Psoas muscle (tissue), 7 donors: ENCODE measurements at regions not wholly inside any gene's neighbourhood (a gene's known extent, or its start where the extent isn't known, plus 50 kb on each side); places are given as distances from the start of the nearest gene placed in this dataset.

Experiments
- ATAC-seq, 4 donors: fragments of 200-7000 bp; cut with Tn5 transposase; one replicate each; pipeline ENCODE4 v1.9.1; 2020; ENCODE audit warnings: moderate library complexity in 3 of 4, mild to moderate bottlenecking in 2 of 4
- DNase-seq, 2 donors: peaks; one replicate each; pipeline ENCODE4 v3.0.0-alpha.2; 2020
- H3K27ac ChIP-seq: fragments of 200-600 bp; one replicate; pipeline ENCODE4 v1.8.0; 2022
- H3K27me3 ChIP-seq, 3 donors: fragments of 200-600 bp in 1 of 3; one replicate each; pipeline versions ENCODE4 v1.6.1 to v1.8.0; 2013 to 2022; ENCODE audit warnings: low read length in 2 of 3, mild to moderate bottlenecking in 2 of 3, moderate library complexity in 1 of 3; ENCODE audit not compliant: insufficient read depth in 3 of 3
- H3K36me3 ChIP-seq, 2 donors: fragments of 200-600 bp in 1 of 2; one replicate each; pipeline versions ENCODE4 v1.6.1 to v1.8.0; 2013 to 2022; ENCODE audit warnings: low read depth in 1 of 2, mild to moderate bottlenecking in 1 of 2, moderate library complexity in 1 of 2; ENCODE audit not compliant: insufficient read depth in 1 of 2
- H3K4me1 ChIP-seq: fragments of 200-600 bp; one replicate; pipeline ENCODE4 v1.8.0; 2022
- H3K4me3 ChIP-seq: fragments of 200-600 bp; one replicate; pipeline ENCODE4 v1.8.0; 2022; ENCODE audit warnings: mild to moderate bottlenecking
- H3K9me3 ChIP-seq: fragments of 200-600 bp; one replicate; pipeline ENCODE4 v1.8.0; 2022
- WGBS, 3 donors: extraction: QIAGEN DNeasy Blood & Tissue Kit; methylation state at CpG; one replicate each; pipeline versions ENCODE4 v1.1.6 to v1.1.7; 2013; 5-methylcytosine and 5-hydroxymethylcytosine counted together
- intact Hi-C, 2 donors: fragments of 100-400 bp; cut with DNase I; formaldehyde crosslinking; loops; one replicate each; pipeline versions ENCODE4 v1.11.0 to v1.14.2; 2022
- TF ChIP-seq, protein P1 (sequence below): fragments of 200-600 bp; IDR thresholded peaks from one replicate; pipeline ENCODE4 v1.8.0; 2022; ENCODE audit warnings: antibody characterized with exemption
- donor health status: healthy with polysubstance abuse.
- donor health status: DM: no; HTN: no; CAD: no; lungs with moderate emphysema.
- donor health status: Bipolar disorder and iron deficiency.
- donor health status: healthy.
- donor health status: DM: yes; HTN: yes; CAD: no.
- donor health status: DM: no; HTN: no; CAD: no.
- donor health status: DM: yes; HTN: yes; CAD: no.

DNA sequence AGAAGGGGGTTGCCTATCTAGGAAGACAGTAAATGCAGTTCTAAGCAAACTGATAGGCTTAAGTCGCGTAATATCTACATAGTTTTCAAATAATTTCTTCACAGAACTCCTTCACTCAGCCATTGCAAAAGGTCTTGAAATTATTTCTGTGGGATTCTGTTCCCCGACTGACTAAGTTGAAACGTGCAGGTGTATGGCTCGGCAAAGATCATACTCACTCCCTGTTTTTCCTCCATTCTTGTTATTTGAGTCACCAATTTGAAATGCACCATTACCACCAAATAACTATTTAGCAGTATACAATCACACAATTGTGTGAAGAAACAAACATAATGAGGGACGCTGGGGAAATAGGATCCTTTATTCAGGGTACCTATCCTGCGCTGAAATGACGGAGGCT is 771.1 kb downstream of the GATA3 start:
- Histone ChIP-seq H3K4me1 (no peaks in the 10 kb centered on the region), H3K4me3 (no peak overlapping the region), H3K27me3 (no peaks in the 10 kb centered on the region), H3K9me3 (no peaks in the 10 kb centered on the region), H3K36me3 (no peaks in the 10 kb centered on the region), H3K27ac (no peak overlapping the region)
- intact Hi-C loops, result no loop called here
- ATAC-seq (no peak), DNase-seq (no peak)
- TF ChIP-seq, protein P1, sequence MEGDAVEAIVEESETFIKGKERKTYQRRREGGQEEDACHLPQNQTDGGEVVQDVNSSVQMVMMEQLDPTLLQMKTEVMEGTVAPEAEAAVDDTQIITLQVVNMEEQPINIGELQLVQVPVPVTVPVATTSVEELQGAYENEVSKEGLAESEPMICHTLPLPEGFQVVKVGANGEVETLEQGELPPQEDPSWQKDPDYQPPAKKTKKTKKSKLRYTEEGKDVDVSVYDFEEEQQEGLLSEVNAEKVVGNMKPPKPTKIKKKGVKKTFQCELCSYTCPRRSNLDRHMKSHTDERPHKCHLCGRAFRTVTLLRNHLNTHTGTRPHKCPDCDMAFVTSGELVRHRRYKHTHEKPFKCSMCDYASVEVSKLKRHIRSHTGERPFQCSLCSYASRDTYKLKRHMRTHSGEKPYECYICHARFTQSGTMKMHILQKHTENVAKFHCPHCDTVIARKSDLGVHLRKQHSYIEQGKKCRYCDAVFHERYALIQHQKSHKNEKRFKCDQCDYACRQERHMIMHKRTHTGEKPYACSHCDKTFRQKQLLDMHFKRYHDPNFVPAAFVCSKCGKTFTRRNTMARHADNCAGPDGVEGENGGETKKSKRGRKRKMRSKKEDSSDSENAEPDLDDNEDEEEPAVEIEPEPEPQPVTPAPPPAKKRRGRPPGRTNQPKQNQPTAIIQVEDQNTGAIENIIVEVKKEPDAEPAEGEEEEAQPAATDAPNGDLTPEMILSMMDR, result no peak
- 82 to 89% (median 86%) methylated on average over 8 of the region's 8 CpGs for WGBS, 3 donors

DNA sequence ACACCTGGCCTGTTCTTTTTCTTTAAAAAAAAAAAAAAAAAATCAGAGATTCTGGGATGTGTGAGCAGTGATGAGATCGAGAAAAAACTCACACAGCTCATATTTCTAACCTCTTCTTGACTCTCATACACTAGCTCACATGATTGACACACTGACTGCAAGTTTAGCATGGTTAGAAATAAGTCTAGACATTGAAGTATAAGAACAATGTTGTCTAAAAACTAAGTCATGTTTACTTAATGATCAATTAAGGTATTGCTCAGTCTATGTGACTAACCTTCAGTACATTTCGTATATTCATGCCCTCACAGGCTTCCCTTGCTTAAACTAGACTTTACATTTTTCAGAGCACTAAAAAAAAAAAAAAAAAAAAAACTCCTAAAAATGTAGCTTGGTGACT is 775.1 kb downstream of the GATA3 start:
- Histone ChIP-seq H3K4me1 (no peaks in the 10 kb centered on the region), H3K9me3 (no peaks in the 10 kb centered on the region), H3K27me3 (no peaks in the 10 kb centered on the region), H3K36me3 (no peaks in the 10 kb centered on the region), H3K27ac (no peak overlapping the region), H3K4me3 (no peak overlapping the region)
- 56 to 69% (median 60%) methylated on average over 2 of the region's 2 CpGs for WGBS, 3 donors
- DNase-seq (no peak), ATAC-seq (no peak)
- TF ChIP-seq, protein P1, result no peak
- intact Hi-C loops, result no loop called here

DNA sequence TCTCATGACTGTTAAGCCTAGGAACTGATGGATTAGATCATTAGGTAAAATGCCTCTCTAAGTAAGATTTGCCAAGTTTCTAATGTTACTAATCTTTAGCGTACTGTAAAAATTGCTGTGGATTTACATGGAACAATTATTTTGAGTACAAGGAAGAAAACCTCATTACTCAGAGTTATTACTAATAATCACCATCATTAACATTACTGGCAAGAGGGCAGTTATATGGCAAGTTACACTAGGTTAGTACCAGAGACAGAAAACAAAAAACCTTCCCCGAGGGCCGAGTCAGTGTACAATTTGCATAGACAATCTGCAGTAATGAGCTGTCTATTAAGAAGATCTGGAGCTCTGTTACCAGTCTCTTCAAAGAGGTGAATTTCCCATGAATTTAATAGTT is 775.6 kb downstream of the GATA3 start:
- intact Hi-C loops, result no loop called here
- H3K27me3 ChIP-seq, result no peaks in the 10 kb centered on the region
- H3K4me1 ChIP-seq, result no peaks in the 10 kb centered on the region
- ATAC-seq (no peak), DNase-seq (no peak)
- 85% methylated on average over 3 of the region's 3 CpGs for WGBS, 3 donors
- H3K36me3 ChIP-seq, result no peaks in the 10 kb centered on the region
- no peak overlapping the region for H3K4me3 ChIP-seq
- H3K27ac ChIP-seq, result no peak overlapping the region
- TF ChIP-seq, protein P1, result no peak
- no peaks in the 10 kb centered on the region for H3K9me3 ChIP-seq

DNA sequence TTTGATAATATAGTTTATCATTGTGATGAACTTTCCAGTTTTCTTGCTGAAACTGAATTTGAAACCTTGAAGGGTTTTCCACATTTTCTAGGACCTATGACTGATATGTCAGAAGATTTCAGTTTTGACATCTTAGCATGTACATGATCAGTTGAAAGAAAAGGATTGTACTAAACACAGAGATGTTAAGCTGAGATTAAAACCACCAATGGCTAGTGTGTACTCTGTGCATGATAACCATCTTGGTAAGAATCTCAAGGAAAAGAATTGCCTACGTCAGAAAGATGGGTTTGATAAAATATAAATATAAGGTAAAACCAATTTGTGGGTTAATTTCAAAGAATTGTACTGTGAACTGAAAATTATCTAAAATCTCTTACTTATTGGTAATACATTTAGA is 776.4 kb downstream of the GATA3 start:
- intact Hi-C loops, result no loop called here

More for the DNA sequence above, 776.4 kb downstream of the GATA3 start:
- H3K27ac ChIP-seq, result no peak overlapping the region
- H3K27me3 ChIP-seq, result no peaks in the 10 kb centered on the region
- no peak for DNase-seq
- no peak overlapping the region for H3K4me3 ChIP-seq
- ATAC-seq, result no peak
- no peaks in the 10 kb centered on the region for H3K9me3 ChIP-seq
- no peaks in the 10 kb centered on the region for H3K4me1 ChIP-seq
- H3K36me3 ChIP-seq, result no peaks in the 10 kb centered on the region
- 78 to 84% (median 82%) methylated on average over 1 of the region's 1 CpG for WGBS, 3 donors
- TF ChIP-seq, protein P1, result no peak
